Skeletal muscle cell (primary cell): ENCODE measurements at regions not wholly inside any gene's neighbourhood (a gene's known extent, or its start where the extent isn't known, plus 50 kb on each side); places are given as distances from the start of the nearest gene placed in this dataset.
A peak's percentile ranks its signal among the peaks of the same experiment; 100 is the strongest.
"Not testable (repeated sequence)": the region's sequence is repeated elsewhere in the genome, so short reads cannot be mapped to it uniquely, and the experiment has no call there.

Experiments used
- DNase-seq: peaks from one replicate; pipeline ENCODE4 v3.0.0-alpha.2; 2010; ENCODE audit warnings: low read depth
- H3K4me3 ChIP-seq: 2 replicates; pipeline ENCODE4 v1.5.1; 2011; ENCODE audit warnings: low read depth, mild to moderate bottlenecking, control low read depth, low read length, moderate library complexity

- no peak for DNase-seq
- H3K4me3 ChIP-seq: no peak overlapping the region
Measured at GRCh38 chr9:111744363-111744762, 50.4 kb downstream of the SHOC1 start.

GRCh38 chr9:111743275-111743674, 51.5 kb downstream of the SHOC1 start:
- H3K4me3 ChIP-seq: no peak overlapping the region
- peak; percentile 67 for DNase-seq

GRCh38 chr9:111740739-111741138, 54.0 kb downstream of the SHOC1 start:
- no peak overlapping the region for H3K4me3 ChIP-seq
- DNase-seq: no peak

GRCh38 chr9:111736714-111737113, 58.0 kb downstream of the SHOC1 start:
- DNase-seq: no peak
- H3K4me3 ChIP-seq: no peak overlapping the region

- not testable (repeated sequence) for H3K4me3 ChIP-seq, DNase-seq
Measured at GRCh38 chr9:111735344-111735743, 59.4 kb downstream of the SHOC1 start.

GRCh38 chr9:111731928-111732327, 62.8 kb downstream of the SHOC1 start:
- DNase-seq: no peak
- no peak overlapping the region for H3K4me3 ChIP-seq

DNA sequence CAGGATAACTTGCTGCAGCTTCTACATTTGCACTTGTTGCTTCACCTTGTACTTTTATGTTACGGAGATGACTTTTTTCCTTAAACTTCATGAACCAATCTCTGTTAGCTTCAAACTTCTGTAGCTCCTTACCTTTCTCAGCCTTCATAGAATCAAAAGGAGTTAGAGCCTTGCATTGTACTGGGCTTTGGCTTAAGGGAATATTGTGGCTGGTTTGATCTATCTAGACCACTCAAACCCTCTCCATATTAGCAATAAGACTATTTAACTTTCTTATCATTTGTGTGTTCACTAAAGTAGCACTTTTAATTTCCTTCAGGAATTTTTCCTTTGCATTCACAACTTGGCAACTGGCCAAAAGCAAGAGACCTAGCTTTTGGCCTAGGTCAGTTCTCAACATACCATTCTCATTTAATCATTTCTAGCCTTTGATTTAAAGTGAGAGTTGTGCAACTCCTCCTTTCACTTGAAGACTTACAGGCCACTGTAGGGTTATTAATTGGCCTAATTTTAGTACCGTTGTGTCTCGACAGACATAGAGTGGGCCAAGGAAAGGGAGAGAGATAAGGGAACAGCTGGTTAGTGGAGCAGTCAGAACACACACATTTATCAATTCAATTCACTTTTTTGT, 63.7 kb downstream of the SHOC1 start:
- DNase-seq: peak; percentile 59
- H3K4me3 ChIP-seq: no peak overlapping the region

- H3K4me3 ChIP-seq: no peak overlapping the region
- peak; percentile 77 for DNase-seq
Measured at GRCh38 chr9:111728617-111729366, 65.9 kb downstream of the SHOC1 start.

GRCh38 chr9:111728143-111728542, 66.6 kb downstream of the SHOC1 start:
- H3K4me3 ChIP-seq: no peak overlapping the region
- DNase-seq: no peak

- DNase-seq: no peak
- no peak overlapping the region for H3K4me3 ChIP-seq
Measured at GRCh38 chr9:111726949-111727348, 65.5 kb downstream of the GNG10 start.

DNA sequence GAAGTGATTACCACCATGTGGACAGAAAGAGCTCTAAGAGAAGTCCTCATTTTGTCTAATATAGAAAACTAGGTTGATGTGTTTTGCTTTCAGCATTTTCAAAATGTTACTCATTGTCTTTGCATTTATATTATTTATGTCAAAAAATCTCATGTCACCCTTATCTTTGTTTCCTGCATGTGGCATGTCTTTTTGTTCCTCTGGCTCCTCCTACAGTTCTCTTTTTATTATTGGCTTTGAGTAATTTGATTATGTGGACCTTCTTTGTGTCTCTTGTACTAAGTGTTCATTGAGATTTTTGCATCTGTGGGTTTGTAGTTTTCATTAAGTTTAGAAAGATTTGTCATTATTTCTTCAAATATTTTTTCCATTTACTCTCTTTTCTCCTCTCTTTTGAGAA, 58.8 kb downstream of the GNG10 start:
- no peak for DNase-seq
- H3K4me3 ChIP-seq: no peak overlapping the region
